Karpas-422 (cell line): ENCODE measurements at regions not wholly inside any gene's neighbourhood (a gene's known extent, or its start where the extent isn't known, plus 50 kb on each side); places are given as distances from the start of the nearest gene placed in this dataset.

Experiments
- DNase-seq: peaks from one replicate; pipeline ENCODE4 v3.0.0-alpha.2; 2015
- H2AFZ ChIP-seq: fragments of 200-600 bp; sonication (generic); 2 replicates; pipeline ENCODE4 v1.6.1; 2014; ENCODE audit warnings: antibody characterized with exemption, low read length, mixed read lengths
- H3K27ac ChIP-seq: fragments of 200-600 bp; sonication (generic); 2 replicates; pipeline ENCODE4 v1.5.1; 2014; ENCODE audit warnings: mild to moderate bottlenecking, low read length, moderate library complexity
- H3K27me3 ChIP-seq: fragments of 200-600 bp; sonication (generic); 2 replicates; pipeline ENCODE4 v1.6.1; 2014; ENCODE audit warnings: low read length, mixed read lengths
- H3K36me3 ChIP-seq: fragments of 200-600 bp; sonication (generic); 2 replicates; pipeline ENCODE4 v1.6.1; 2014; ENCODE audit warnings: low read length, mixed read lengths; ENCODE audit not compliant: insufficient read depth
- H3K4me1 ChIP-seq: fragments of 200-600 bp; sonication (generic); 2 replicates; pipeline ENCODE4 v1.6.1; 2014; ENCODE audit warnings: mild to moderate bottlenecking, low read length, mixed read lengths
- H3K4me2 ChIP-seq: fragments of 200-600 bp; sonication (generic); 2 replicates; pipeline ENCODE4 v1.6.1; 2014; ENCODE audit warnings: low read length, low read depth, mild to moderate bottlenecking; ENCODE audit not compliant: poor library complexity, severe bottlenecking
- H3K4me3 ChIP-seq: fragments of 200-600 bp; sonication (generic); 2 replicates; pipeline ENCODE4 v1.5.1; 2014; ENCODE audit warnings: mild to moderate bottlenecking, antibody characterized with exemption, low read length, mixed read lengths
- H3K79me2 ChIP-seq: fragments of 200-600 bp; sonication (generic); 2 replicates; pipeline ENCODE4 v1.6.1; 2014; ENCODE audit warnings: mild to moderate bottlenecking, low read length, mixed read lengths
- H3K9ac ChIP-seq: fragments of 200-600 bp; sonication (generic); 2 replicates; pipeline ENCODE4 v1.6.0; 2014; ENCODE audit warnings: low read length
- H3K9me2 ChIP-seq: fragments of 200-600 bp; sonication (generic), shearing (Covaris generic); replicated peaks from 2 replicates; pipeline ENCODE4 v1.6.0; 2014; ENCODE audit warnings: mild to moderate bottlenecking, low read length, moderate library complexity; ENCODE audit not compliant: insufficient read depth
- H3K9me3 ChIP-seq: fragments of 300-700, 200-600 bp; sonication (generic); 2 replicates; pipeline ENCODE4 v1.6.1; 2014; ENCODE audit warnings: low read length, mixed read lengths
- H4K20me1 ChIP-seq: fragments of 200-600 bp; sonication (generic); 2 replicates; pipeline ENCODE4 v1.6.1; 2014; ENCODE audit warnings: mild to moderate bottlenecking, antibody characterized with exemption, low read length, low read depth; ENCODE audit not compliant: insufficient read depth

- H3K4me3 ChIP-seq: no peak overlapping the region
- H4K20me1 ChIP-seq: no peaks in the 10 kb centered on the region; the same call in 1 of the 2 replicates
- H3K27me3 ChIP-seq: no peaks in the 10 kb centered on the region
- no peaks in the 10 kb centered on the region for H3K9me3 ChIP-seq
- no peak overlapping the region for H3K9ac ChIP-seq
- H3K4me2 ChIP-seq: no peak overlapping the region
- no peaks in the 10 kb centered on the region for H3K9me2 ChIP-seq
- H3K36me3 ChIP-seq: no peaks in the 10 kb centered on the region
- no peak overlapping the region for H3K27ac ChIP-seq
- no peak for DNase-seq
- no peak overlapping the region for H2AFZ ChIP-seq
- no peaks in the 10 kb centered on the region for H3K79me2 ChIP-seq
- H3K4me1 ChIP-seq: no peaks in the 10 kb centered on the region
These were observed 69.2 kb downstream of the MAP1LC3B2 start for GRCh38 chr12:116628450-116628793.
